Astrocyte (in vitro differentiated cells and primary cell): ENCODE measurements at regions not wholly inside any gene's neighbourhood (a gene's known extent, or its start where the extent isn't known, plus 50 kb on each side); places are given as distances from the start of the nearest gene placed in this dataset.

Experiments used
- EZH2 ChIP-seq: IDR thresholded peaks from 2 replicates; pipeline ENCODE4 v1.6.1; 2012; ENCODE audit warnings: mild to moderate bottlenecking, low read length, inconsistent platforms; ENCODE audit not compliant: insufficient read depth
- TF ChIP-seq, protein P1 (sequence below): IDR thresholded peaks from 2 replicates; pipeline ENCODE4 v1.5.1; 2011; ENCODE audit warnings: low read depth, mild to moderate bottlenecking, inconsistent platforms, low read length, moderate library complexity; ENCODE audit not compliant: insufficient read depth

DNA sequence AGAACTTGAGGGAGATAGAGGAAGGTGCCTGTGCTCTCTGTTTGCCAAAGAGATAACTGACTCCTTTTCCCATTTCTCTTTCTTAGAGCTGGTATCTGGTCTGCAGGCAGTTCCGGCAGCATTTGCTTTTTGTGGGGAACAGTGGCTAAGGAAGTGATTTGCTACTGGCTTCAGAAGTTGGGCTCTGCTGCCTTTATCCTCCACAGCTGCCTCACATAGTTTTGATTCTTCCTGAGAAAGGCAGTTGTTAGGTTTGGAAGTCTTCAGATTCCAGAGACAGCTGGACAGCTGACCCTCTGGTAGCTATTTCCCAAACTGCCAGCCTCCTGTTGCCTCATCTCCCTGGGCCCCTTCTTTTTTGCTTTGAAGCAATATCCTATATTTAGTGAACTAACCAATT is 62.6 kb upstream of the MACF1 start:
- TF ChIP-seq, protein P1, sequence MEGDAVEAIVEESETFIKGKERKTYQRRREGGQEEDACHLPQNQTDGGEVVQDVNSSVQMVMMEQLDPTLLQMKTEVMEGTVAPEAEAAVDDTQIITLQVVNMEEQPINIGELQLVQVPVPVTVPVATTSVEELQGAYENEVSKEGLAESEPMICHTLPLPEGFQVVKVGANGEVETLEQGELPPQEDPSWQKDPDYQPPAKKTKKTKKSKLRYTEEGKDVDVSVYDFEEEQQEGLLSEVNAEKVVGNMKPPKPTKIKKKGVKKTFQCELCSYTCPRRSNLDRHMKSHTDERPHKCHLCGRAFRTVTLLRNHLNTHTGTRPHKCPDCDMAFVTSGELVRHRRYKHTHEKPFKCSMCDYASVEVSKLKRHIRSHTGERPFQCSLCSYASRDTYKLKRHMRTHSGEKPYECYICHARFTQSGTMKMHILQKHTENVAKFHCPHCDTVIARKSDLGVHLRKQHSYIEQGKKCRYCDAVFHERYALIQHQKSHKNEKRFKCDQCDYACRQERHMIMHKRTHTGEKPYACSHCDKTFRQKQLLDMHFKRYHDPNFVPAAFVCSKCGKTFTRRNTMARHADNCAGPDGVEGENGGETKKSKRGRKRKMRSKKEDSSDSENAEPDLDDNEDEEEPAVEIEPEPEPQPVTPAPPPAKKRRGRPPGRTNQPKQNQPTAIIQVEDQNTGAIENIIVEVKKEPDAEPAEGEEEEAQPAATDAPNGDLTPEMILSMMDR = no peak
- TF ChIP-seq EZH2 = no peak
